ENCODE measurements at regions not wholly inside any gene's neighbourhood (a gene's known extent, or its start where the extent isn't known, plus 50 kb on each side); places are given as distances from the start of the nearest gene placed in this dataset.

GRCh38 chr22:48849963-48850657 lies 977.6 kb downstream of the BRD1 start:
- no peak for DNase-seq

GRCh38 chr22:48849219-48849912 lies 978.3 kb downstream of the BRD1 start:
- no peak for DNase-seq

GRCh38 chr22:48846200-48846599 lies 981.5 kb downstream of the BRD1 start:
- no peak for DNase-seq

DNA sequence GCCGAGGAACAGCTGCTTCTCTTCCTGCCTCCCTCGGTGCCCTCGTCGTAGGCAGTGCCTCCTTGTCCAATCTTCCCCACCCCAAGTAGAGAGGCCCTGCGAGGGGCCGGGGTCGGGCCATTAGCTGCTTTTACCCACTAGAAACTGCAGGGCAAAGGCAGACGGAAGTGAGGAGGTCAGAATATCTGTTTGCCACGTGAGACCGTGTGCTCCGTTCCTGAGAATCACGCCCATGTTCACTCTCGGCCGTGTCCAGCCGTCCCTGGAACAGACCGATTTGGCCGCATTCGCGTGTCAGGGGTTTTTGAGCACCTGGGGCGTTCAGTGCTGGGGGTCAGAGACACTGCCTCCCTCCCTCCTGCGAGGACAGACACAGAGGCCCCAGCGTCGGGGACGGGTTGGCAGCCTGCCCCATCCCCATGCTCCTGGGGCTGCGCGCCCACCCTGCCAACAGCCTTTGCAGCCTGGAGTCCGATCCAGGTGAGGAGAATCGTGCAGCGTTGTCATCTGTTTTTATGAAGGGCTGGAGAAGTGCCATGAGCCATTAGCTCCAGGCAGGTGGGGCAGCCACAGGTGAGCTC lies 982.2 kb downstream of the BRD1 start:
- DNase-seq, result no peak

GRCh38 chr22:48844056-48844675 lies 983.5 kb downstream of the BRD1 start:
- no peak for DNase-seq

- no peak for DNase-seq
Observed at GRCh38 chr22:48843640-48844039, 984.0 kb downstream of the BRD1 start.

GRCh38 chr22:48842976-48843375 lies 984.7 kb downstream of the BRD1 start:
- no peak for DNase-seq

DNA sequence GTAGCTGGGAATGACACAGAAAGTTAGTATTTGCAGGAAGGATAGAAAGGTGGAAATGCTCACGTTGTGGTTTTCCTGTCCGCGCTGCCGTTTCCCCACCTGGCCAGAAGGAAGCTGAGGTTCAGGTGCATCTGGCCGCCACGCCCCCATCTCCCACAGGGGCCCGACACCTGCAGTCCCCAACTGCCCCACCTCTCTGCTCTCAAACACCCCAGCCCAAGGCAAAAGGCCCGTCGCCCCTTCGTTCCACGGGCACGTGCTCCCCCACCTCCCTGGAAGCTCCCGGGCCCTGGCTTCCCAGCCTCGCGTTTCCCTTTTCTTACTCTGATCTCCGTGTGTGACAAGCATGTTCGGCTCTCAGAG lies 985.1 kb downstream of the BRD1 start:
- no peak for DNase-seq

DNA sequence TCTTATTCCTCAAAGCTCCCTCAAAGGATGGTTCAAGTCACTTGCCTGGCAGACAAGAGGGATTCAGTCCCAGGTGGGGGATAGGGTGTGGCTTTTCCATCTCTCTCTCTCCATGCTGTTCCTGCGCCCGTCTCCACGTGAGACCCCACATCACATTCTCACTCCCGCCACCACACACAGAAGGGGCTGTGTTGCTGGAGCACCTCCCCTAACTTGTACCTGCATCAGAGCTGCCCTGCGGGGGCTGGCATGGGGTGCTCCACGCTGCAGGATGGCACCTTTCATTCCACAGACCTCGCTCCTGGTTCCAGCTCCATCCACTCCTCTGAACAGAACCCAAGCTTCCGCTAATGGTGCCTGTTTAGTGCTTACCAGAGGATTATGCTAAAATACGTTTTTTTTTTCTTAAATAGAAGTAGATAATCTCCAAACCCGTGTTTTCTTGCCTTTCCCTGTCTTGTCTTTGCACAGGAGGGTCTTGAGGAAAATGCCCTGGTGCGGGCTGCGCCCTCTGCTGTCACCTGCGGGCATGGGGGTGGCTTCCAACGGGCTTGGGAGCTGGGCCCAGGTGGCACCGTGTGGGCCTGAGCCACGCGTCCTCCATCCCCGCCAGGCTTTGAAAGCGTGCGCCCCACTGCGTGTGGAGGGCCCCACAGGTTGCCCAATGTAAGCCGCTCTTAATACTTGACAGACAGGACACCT lies 985.6 kb downstream of the BRD1 start:
- no peak for DNase-seq

GRCh38 chr22:48840112-48840949 lies 987.3 kb downstream of the BRD1 start:
- no peak for DNase-seq

DNA sequence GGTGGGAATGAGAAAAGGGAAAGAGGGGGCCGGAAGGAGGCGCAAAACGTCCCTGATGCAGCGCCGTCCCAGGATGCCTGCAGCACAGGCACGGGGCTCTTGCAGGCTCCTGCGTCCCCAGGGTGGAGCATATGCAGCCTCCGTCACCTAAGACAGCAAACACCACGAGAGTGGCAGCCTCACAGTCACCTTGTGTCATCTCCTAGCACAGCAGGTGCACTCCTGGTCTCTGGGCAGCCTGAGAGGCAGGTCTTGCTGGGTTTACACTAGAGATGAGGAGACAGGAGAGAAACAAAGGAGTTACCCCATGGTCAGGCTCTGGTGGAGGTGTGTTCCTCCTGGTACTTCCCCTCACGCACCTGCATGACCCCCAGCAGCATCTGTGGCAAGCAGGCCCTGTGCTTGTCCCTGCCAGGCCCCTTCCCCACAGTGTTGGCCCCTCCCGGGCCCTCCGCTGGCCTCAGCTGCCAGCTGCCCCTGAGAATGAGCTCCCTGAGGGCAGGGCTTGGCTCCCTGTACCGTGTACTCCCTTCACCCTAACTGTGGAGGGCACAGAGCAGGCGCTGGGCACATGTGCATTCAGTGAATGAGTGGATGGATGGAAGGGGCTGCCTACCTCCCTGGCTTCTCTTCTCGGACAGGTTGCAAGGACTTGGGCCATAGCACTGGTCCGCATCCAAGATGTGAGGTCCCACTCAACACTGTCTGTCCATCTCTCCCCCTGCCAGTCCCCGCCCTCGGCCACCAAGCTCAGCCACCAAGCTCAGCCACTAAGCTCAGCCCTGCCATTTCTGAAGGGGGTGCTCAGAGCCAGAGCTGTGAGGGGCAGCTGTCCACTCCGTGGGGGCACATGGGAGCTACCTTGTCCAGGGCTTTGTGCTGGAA lies 988.6 kb downstream of the BRD1 start:
- no peak for DNase-seq

GRCh38 chr22:48838376-48838775 lies 989.3 kb downstream of the BRD1 start:
- no peak for DNase-seq

GRCh38 chr22:48837341-48837935 lies 990.2 kb downstream of the BRD1 start:
- no peak for DNase-seq

DNA sequence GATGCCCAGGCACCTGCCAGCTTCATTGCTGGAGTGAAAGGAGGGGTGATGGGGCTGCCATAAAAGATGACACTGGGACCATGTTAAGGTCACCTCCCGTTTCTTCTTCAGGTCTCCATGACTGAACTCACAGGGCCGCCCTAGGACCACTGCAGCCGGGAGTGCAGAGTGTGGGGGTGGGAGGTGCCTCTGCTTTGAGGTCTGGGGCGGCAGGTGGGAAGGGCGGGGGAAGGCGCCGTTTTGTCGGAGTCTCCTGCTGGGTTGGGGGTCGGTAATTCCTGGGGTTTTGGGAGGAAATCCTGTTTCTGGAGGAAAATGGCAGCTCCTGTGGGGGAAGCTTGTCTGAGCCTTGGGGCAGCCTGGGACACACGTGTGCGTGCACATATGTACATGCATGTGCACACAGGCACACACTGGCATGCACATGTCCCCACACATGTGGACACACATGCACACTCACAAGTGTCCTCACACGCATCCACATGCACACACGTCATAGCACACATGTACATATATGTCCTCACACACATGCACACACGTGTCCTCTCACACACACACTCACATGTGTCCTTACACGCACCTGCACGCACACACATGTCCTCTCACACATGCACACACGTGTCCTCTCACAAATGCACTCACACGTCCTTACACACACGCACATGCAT lies 990.9 kb downstream of the BRD1 start:
- no peak for DNase-seq

DNA sequence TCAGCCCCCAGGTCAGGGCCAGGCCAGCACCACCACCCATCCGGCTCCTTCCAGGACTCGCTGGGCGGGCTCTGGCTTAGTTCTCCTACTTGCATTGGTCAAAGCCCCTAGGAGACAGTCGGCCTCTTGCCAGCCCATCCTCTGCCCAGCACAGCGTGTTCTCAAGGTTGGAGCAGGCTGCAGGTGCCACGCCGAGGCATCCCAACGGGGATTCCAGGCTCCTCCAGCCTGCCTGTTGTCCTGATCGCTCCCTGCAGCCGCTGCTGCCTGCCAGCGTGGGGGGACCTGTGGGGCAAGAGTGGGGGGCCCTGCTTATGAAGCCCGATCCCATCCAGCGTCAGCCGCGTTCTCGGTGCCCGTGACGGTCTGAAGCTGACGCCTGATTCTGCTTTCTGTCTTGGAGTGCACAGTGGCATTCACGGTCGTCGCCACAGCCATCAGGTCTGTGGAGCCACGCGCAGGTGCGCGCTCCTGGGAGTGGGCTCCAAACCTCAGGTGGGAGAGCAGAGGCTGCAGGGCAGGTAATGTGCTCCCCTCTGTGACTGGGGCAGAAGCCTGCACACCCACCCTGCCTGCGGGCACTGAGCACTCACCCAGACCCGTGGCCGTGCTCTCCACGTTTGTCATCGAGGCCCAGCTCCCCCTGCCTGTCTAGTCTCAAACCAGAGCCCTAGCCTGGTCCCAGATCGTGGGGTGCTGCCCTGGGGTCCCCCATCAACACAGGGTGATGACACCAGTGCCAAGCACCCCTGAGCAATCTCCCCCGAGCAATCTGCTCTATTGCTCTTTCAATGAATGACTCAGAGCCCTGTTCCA lies 991.6 kb downstream of the BRD1 start:
- no peak for DNase-seq

- no peak for DNase-seq
Observed at GRCh38 chr22:48835364-48835763, 992.3 kb downstream of the BRD1 start.

DNA sequence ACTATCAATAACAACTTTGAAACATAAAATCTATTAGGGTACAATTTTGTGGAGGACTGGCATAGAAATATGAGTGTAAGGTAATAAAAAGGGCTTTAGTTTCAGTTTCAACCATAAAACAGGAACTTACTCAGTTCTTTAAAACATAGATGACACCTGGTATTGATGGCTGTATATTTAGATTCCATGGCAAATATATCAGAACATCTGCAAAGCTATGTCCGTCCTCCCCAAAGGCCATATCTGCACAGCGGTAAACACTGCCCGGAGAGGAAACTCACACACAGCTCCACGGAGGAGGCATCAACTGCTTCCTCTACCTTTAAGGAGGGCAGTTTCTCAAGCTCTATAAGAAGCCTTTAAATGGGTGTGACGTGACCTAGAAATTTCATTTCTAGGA lies 993.3 kb downstream of the BRD1 start:
- no peak for DNase-seq

DNA sequence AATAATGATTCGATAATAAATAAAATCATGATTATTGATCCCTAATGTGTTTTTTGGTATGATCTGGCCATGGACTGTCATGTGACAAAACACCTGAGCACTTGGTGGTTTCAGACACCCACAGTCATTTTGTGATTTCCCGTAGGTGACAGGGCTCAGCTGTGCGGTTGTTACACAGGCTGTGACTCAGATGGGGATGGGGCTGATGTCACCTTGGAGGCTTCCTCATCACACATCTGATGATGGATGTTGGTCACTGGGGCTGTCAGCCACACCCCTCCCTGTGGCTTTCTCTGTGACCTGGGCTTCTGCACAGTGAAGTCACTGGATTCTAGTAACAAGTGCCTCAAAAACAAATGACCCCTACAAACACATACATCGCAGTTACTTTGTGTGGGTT lies 995.1 kb downstream of the BRD1 start:
- DNase-seq, result no peak

GRCh38 chr22:48829908-48830307 lies 997.8 kb downstream of the BRD1 start:
- DNase-seq, result no peak

Data from 8988T (cell line).